ENCODE measurements at regions not wholly inside any gene's neighbourhood (a gene's known extent, or its start where the extent isn't known, plus 50 kb on each side); places are given as distances from the start of the nearest gene placed in this dataset.

DNA sequence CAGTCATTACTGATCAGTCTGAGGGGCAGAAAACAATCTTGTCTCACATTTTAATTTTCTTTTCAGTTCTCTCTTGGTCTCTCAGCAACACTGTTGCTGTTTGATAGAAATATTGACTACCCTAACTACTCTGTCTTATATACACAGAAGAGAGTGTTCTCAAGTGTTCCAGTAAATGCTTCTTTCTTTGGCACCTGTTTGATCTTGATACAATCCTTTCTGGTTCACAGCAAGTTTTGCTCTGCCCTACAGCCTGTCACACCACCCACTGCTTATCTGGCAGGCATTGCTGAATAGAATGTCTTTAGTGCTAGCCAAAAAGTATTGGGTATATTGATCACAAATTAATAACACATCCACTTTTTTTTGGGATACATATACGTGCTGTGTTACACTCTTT is 75.7 kb upstream of the WLS start:
- in situ Hi-C loops (cut with HindIII; ENCODE audit: low pct_ligation_motif_present, low sequenced_read_pairs), result loop anchor here (25.0 kb wide), 1 partner anchor 171 kb away; no protein-coding TSS in a partner anchor
- TF ChIP-seq, protein P1, sequence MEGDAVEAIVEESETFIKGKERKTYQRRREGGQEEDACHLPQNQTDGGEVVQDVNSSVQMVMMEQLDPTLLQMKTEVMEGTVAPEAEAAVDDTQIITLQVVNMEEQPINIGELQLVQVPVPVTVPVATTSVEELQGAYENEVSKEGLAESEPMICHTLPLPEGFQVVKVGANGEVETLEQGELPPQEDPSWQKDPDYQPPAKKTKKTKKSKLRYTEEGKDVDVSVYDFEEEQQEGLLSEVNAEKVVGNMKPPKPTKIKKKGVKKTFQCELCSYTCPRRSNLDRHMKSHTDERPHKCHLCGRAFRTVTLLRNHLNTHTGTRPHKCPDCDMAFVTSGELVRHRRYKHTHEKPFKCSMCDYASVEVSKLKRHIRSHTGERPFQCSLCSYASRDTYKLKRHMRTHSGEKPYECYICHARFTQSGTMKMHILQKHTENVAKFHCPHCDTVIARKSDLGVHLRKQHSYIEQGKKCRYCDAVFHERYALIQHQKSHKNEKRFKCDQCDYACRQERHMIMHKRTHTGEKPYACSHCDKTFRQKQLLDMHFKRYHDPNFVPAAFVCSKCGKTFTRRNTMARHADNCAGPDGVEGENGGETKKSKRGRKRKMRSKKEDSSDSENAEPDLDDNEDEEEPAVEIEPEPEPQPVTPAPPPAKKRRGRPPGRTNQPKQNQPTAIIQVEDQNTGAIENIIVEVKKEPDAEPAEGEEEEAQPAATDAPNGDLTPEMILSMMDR (IDR thresholded peaks at IDR 0.05; ENCODE audit: low read depth, low read length, missing control alignments), result no peak
- Histone ChIP-seq H3K4me3 (ENCODE audit: low read depth, low read length) (no peak overlapping the region), H3K27me3 (replicated peaks) (no peaks in the 10 kb centered on the region), H3K27ac (no peak overlapping the region), H3K36me3 (replicated peaks) (no peaks in the 10 kb centered on the region)
- no peak for DNase-seq

DNA sequence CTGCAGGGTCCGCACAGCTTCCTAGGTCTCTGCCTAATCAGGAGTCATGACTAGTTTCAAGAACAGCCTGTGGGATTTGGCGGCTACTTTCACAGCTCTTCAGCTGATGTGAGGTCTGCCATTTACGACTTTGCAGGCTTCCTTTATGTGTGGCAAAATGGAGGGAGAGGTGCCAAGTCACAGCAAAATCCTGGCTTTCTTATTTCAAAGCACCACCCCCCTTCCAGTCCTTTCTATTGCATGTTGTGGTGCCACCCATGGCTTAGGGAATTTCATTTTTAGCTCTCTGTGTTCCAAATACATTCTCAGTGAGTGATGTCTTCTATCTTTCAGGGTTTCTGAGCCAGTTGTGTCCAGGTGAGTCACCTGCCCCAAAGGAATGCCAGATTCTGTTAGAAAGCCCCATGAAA is 75.1 kb upstream of the WLS start:
- no peak for DNase-seq
- H3K36me3 ChIP-seq (replicated peaks), result no peaks in the 10 kb centered on the region
- in situ Hi-C loops (cut with HindIII; ENCODE audit: low pct_ligation_motif_present, low sequenced_read_pairs), result loop anchor here (25.0 kb wide), 1 partner anchor 170 kb away; no protein-coding TSS in a partner anchor
- H3K4me3 ChIP-seq (ENCODE audit: low read depth, low read length), result no peak overlapping the region
- H3K27ac ChIP-seq, result no peak overlapping the region
- no peaks in the 10 kb centered on the region for H3K27me3 ChIP-seq (replicated peaks)
- TF ChIP-seq, protein P1 (IDR thresholded peaks at IDR 0.05; ENCODE audit: low read depth, low read length, missing control alignments), result no peak

DNA sequence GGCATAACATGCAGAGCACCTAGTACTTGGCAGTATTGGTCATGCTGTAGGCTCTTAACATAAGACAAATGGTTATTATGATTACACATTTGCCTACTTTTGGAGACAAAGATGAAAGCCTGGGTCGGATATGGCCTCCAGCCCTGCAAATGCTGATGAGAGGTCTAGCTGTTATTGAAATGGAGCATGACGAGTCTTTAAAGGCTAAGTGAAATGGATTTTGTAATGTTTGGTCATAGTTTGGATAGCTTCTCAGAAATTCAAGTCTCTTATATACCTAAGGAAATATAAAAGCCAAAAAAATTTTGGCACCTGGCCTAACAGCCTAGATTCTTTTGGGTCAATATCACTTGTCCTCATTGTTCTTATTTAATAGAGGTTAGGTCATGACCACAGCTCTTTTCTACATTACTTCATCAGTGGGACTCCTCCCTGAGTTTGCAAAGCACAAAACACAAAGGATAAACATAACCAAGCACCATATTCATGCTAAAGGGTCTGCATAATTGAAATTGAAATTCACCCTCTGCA is 69.2 kb upstream of the WLS start:
- no peak overlapping the region for H3K4me3 ChIP-seq (ENCODE audit: low read depth, low read length)
- in situ Hi-C loops (cut with HindIII; ENCODE audit: low pct_ligation_motif_present, low sequenced_read_pairs), result loop anchor here (25.0 kb wide), 1 partner anchor 164 kb away; no protein-coding TSS in a partner anchor
- no peak for DNase-seq
- no peaks in the 10 kb centered on the region for H3K36me3 ChIP-seq (replicated peaks)
- no peaks in the 10 kb centered on the region for H3K27me3 ChIP-seq (replicated peaks)
- TF ChIP-seq, protein P1 (IDR thresholded peaks at IDR 0.05; ENCODE audit: low read depth, low read length, missing control alignments), result no peak
- H3K27ac ChIP-seq, result no peak overlapping the region

DNA sequence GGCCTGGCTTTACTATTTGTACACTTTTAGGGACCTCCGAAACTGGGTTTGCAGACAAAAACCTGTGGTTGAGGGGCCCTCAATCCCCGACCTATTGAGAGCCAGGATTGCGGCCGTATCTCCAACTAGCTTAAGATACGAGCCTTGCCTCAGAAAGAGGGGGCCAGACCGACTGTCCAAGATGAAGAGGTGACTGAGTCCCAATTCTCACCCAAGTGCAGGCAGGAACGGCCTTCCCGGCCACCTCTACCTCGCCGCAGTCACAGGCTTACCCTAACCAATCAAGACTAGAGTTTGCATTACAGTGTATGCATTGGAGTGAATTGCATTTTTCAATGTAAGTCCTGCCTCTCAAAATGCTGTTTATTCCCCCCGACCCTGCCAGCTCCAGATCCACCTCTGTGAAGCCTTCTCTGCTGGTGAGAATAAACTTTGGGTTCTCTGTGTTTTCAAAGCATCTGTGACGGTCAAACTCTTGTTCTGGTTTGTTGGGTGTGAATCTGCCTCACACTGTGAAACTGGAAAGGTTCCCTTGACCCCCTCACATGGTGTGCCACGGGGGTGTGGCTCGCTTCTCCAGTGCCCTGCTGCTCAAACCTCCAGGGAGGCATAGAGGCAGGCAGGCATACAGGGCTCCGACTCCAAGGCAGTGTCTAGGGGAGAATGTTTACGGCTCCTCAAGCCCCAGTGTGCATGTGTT is 62.2 kb upstream of the WLS start:
- TF ChIP-seq, protein P1 (IDR thresholded peaks at IDR 0.05; ENCODE audit: low read depth, low read length, missing control alignments), result no peak
- DNase-seq, result no peak
- in situ Hi-C loops (cut with HindIII; ENCODE audit: low pct_ligation_motif_present, low sequenced_read_pairs), result no loop called here
- H3K4me3 ChIP-seq (ENCODE audit: low read depth, low read length), result no peak overlapping the region
- no peaks in the 10 kb centered on the region for H3K36me3 ChIP-seq (replicated peaks)
- H3K27ac ChIP-seq, result no peak overlapping the region
- H3K27me3 ChIP-seq (replicated peaks), result no peaks in the 10 kb centered on the region

DNA sequence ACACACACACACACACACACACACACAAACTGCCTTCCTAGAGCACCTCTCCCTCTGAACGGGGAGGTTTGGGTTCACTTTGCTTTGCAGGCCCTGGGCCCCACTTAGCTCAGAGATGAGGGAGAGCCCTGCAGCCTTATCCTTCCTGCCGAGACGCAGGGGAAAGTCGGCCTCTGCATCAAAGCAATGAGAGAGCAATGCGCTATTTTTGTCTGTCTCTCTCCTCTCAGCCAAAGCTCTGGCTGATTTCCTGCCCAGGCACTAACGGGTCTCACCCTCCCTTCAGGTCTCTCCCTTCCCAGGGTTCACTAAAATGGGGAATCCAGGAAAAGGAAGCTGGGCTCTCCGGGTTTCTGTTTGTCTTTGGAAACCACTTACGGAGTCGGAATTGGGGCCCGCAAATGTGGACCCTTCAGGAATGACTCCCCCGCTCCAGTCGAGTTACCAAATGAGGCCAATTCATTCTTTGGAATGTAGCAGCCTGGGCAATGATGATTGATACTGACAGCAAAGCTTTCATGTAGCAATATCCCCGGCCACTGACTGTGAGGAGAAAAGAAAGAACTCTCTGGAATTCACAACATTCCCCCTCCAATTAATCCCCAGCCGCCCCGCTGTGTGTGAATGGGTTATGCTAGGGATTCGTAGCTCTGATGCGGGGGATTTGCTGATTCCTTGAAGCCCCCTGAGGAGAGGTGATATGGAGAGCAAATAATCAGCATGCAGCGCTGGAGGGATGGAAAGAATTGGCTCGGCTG is 61.5 kb upstream of the WLS start:
- Histone ChIP-seq H3K27ac (peak overlapping the region; percentile 23), H3K27me3 (replicated peaks) (no peaks in the 10 kb centered on the region), H3K4me3 (ENCODE audit: low read depth, low read length) (no peak overlapping the region), H3K36me3 (replicated peaks) (no peaks in the 10 kb centered on the region)
- TF ChIP-seq, protein P1 (IDR thresholded peaks at IDR 0.05; ENCODE audit: low read depth, low read length, missing control alignments), result no peak
- in situ Hi-C loops (cut with HindIII; ENCODE audit: low pct_ligation_motif_present, low sequenced_read_pairs), result no loop called here
- peak; percentile 56 for DNase-seq
